B cell (primary cell): ENCODE measurements at regions not wholly inside any gene's neighbourhood (a gene's known extent, or its start where the extent isn't known, plus 50 kb on each side); places are given as distances from the start of the nearest gene placed in this dataset.
"Not testable (repeated sequence)": the region's sequence is repeated elsewhere in the genome, so short reads cannot be mapped to it uniquely, and the experiment has no call there.

Source experiments
- ATAC-seq: fragments of 200-7000 bp; cut with Tn5 transposase; one replicate; pipeline ENCODE4 v1.10.0; 2021; ENCODE audit warnings: low read depth, mild to moderate bottlenecking, moderate number of reproducible peaks, moderate library complexity
- CTCF ChIA-PET: fragments of 350-600 bp; sonication (Branson Sonifier 250); formaldehyde crosslinking; loops from one replicate; lab custom pipeline; 2021; ENCODE audit warnings: antibody characterized with exemption, inconsistent platforms; lab: Charles Lee
- POLR2A ChIA-PET: fragments of 350-600 bp; sonication (Branson Sonifier 250); formaldehyde crosslinking; loops from one replicate; lab custom pipeline; 2021; ENCODE audit warnings: antibody characterized with exemption; lab: Charles Lee
- DNase-seq: peaks from one replicate; pipeline ENCODE4 v3.0.0; 2013
- H2AFZ ChIP-seq: 2 replicates; pipeline ENCODE4 v1.6.1; 2012; ENCODE audit warnings: mild to moderate bottlenecking, low read depth, low read length; ENCODE audit not compliant: insufficient read depth, poor library complexity, severe bottlenecking
- H3K27ac ChIP-seq, 2 donors: 1 replicate in 1 of 2; 2 replicates in 1 of 2; pipeline ENCODE4 v1.5.1; 2012 to 2013; ENCODE audit warnings: low read length in 2 of 2, mild to moderate bottlenecking in 2 of 2, moderate library complexity in 1 of 2
- H3K27me3 ChIP-seq, 4 experiments: fragments of 200-600 bp in 1 of 4; sonication (generic) in 1 of 4; replicated peaks in 1 of 4; 1 replicate in 2 of 4; 2 replicates in 2 of 4; pipeline versions ENCODE4 v1.6.1 to v1.7.0; 2013 to 2016; ENCODE audit warnings: low read length in 3 of 4, mild to moderate bottlenecking in 2 of 4, mixed read lengths in 1 of 4, moderate library complexity in 1 of 4; ENCODE audit not compliant: insufficient read depth in 4 of 4, control insufficient read depth in 3 of 4; ENCODE audit errors: control extremely low read depth in 1 of 4
- H3K36me3 ChIP-seq, 2 experiments: replicated peaks in 1 of 2; 1 replicate in 1 of 2; 2 replicates in 1 of 2; pipeline versions ENCODE4 v1.6.1 to v1.7.1; 2013; ENCODE audit warnings: low read length in 1 of 2; ENCODE audit not compliant: insufficient read depth in 2 of 2, control insufficient read depth in 1 of 2; ENCODE audit errors: control extremely low read depth in 1 of 2, extremely low read depth in 1 of 2
- H3K4me1 ChIP-seq, 2 donors: fragments of 200-600 bp in 1 of 2; sonication (generic) in 1 of 2; 1 replicate in 1 of 2; 2 replicates in 1 of 2; pipeline versions ENCODE4 v1.5.1 to v1.6.1; 2013 to 2017; ENCODE audit warnings: low read length in 2 of 2; ENCODE audit not compliant: control insufficient read depth in 2 of 2, insufficient read depth in 2 of 2
- H3K4me2 ChIP-seq: replicated peaks from 2 replicates; pipeline ENCODE3; 2012; ENCODE audit warnings: mild to moderate bottlenecking, low read depth, low read length; ENCODE audit not compliant: poor library complexity, severe bottlenecking
- H3K4me3 ChIP-seq, 5 experiments: fragments of 200-600 bp in 1 of 5; sonication (generic) in 1 of 5; 1 replicate in 3 of 5; 2 replicates in 2 of 5; pipeline versions ENCODE4 v1.5.1 to v1.7.0; 2011 to 2016; ENCODE audit warnings: low read length in 4 of 5, mild to moderate bottlenecking in 4 of 5, low read depth in 2 of 5, control low read depth in 1 of 5, moderate library complexity in 1 of 5; ENCODE audit not compliant: insufficient read depth in 1 of 5; ENCODE audit errors: control extremely low read depth in 1 of 5, extremely low read depth in 1 of 5
- H3K79me2 ChIP-seq: fragments of 200-600 bp; sonication (generic); one replicate; pipeline ENCODE4 v1.6.0; 2016; ENCODE audit warnings: low read length; ENCODE audit not compliant: control insufficient read depth, insufficient read depth
- H3K9ac ChIP-seq: fragments of 200-600 bp; sonication (generic); 2 replicates; pipeline ENCODE4 v1.6.1; 2017; ENCODE audit warnings: mild to moderate bottlenecking, low read length, moderate library complexity
- H3K9me3 ChIP-seq, 3 donors: one replicate each; pipeline versions ENCODE4 v1.6.1 to v1.7.1; 2013; ENCODE audit warnings: low read length in 2 of 3; ENCODE audit not compliant: control insufficient read depth in 2 of 3, insufficient read depth in 1 of 3; ENCODE audit errors: control extremely low read depth in 1 of 3
- H4K20me1 ChIP-seq: 2 replicates; pipeline ENCODE4 v1.6.0; 2012; ENCODE audit warnings: mild to moderate bottlenecking, low read length; ENCODE audit not compliant: insufficient read depth, control insufficient read depth, poor library complexity, severe bottlenecking
- H3K27ac Mint-ChIP-seq: one replicate; pipeline ENCODE4 v1.8.0; 2021; ENCODE audit warnings: mixed read lengths
- H3K27me3 Mint-ChIP-seq: one replicate; pipeline ENCODE4 v1.8.0; 2021; ENCODE audit warnings: mixed read lengths
- H3K4me1 Mint-ChIP-seq: one replicate; pipeline ENCODE4 v1.8.0; 2021; ENCODE audit warnings: mixed read lengths
- H3K4me3 Mint-ChIP-seq: one replicate; pipeline ENCODE4 v1.8.0; 2021; ENCODE audit warnings: mixed read lengths
- H3K9me3 Mint-ChIP-seq: one replicate; pipeline ENCODE4 v1.8.0; 2022; ENCODE audit warnings: mixed read lengths; ENCODE audit not compliant: insufficient read depth
- WGBS: methylation state at CpG from one replicate; pipeline ENCODE4 v1.1.5; 2013; ENCODE audit warnings: missing lambda C conversion rate; ENCODE audit not compliant: insufficient coverage; 5-methylcytosine and 5-hydroxymethylcytosine counted together
- intact Hi-C: fragments of 100-400 bp; cut with micrococcal nuclease; formaldehyde crosslinking; loops from one replicate; pipeline ENCODE4 v1.10.0; 2022

DNA sequence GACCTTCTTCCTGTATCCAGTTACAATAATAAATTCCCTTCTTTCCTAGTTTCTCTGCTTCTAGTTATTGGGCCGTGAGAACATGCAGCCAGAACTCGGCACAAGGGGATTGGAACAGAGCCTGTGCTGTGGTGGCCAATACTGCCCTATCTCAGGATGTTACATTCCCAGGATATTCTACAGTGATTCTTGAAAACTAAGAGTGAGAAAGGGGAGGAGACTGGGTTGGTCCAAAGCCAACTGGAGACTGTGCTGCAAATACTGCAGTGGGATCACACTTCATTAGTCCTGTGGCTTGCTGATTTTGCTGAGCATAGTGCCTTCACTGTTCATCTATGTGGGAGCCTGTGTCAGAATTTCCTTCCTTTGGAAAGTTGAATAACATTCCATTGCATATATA, 456.8 kb downstream of the RPIA start:
- peaks cover 7 to 11% of the 10 kb centered on the region in 2 donors for H3K4me1 ChIP-seq
- no CpG with 5 or more reads among the region's 2 CpGs for WGBS
- H4K20me1 ChIP-seq, H3K27me3 Mint-ChIP-seq, H3K27me3 ChIP-seq, H3K4me3 ChIP-seq, H3K9me3 Mint-ChIP-seq, H3K9ac ChIP-seq, intact Hi-C loops, H3K4me3 Mint-ChIP-seq, H3K9me3 ChIP-seq, H2AFZ ChIP-seq, H3K27ac ChIP-seq, DNase-seq, POLR2A ChIA-PET, H3K4me2 ChIP-seq, H3K79me2 ChIP-seq, CTCF ChIA-PET, H3K27ac Mint-ChIP-seq, ATAC-seq, H3K36me3 ChIP-seq: not testable (repeated sequence)
- peaks cover 30% of the 10 kb centered on the region for H3K4me1 Mint-ChIP-seq

DNA sequence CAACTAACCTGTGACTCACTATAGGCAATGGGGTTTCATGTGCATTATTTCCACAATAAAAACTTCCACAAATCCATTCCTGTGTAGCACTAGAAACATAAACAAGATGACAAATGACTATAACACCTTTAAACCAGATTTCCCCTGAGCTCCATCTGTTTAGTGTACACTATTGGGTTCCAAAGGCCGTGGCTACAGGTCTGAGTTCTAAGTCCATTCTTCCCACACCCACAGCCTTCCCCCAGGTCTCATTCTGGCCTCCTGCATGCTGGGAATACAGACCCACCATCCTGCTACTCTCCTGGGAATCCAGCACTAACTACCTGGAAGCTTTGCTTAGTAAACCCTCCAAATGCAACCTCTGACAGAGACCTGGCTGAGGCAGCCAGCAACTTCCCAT, 460.2 kb downstream of the RPIA start:
- intact Hi-C loops = loop anchor here (10.0 kb wide), 1 partner anchor 407 kb away; no protein-coding TSS in a partner anchor
- H3K4me3 ChIP-seq, H3K27me3 Mint-ChIP-seq, H3K27me3 ChIP-seq, DNase-seq, H2AFZ ChIP-seq, POLR2A ChIA-PET, H3K79me2 ChIP-seq, CTCF ChIA-PET, H3K36me3 ChIP-seq, ATAC-seq, H3K9ac ChIP-seq, H3K9me3 ChIP-seq, H4K20me1 ChIP-seq, H3K9me3 Mint-ChIP-seq, H3K4me2 ChIP-seq, H3K4me3 Mint-ChIP-seq: not testable (repeated sequence)
- no CpG with 5 or more reads among the region's 1 CpG for WGBS
- Histone ChIP-seq H3K4me1 (peaks cover 7 to 17% of the 10 kb centered on the region in 2 donors), H3K27ac (peak overlapping the region; percentile 50 to 80)
- peaks cover 29% of the 10 kb centered on the region for H3K4me1 Mint-ChIP-seq
- peak overlapping the region; percentile 37 for H3K27ac Mint-ChIP-seq

DNA sequence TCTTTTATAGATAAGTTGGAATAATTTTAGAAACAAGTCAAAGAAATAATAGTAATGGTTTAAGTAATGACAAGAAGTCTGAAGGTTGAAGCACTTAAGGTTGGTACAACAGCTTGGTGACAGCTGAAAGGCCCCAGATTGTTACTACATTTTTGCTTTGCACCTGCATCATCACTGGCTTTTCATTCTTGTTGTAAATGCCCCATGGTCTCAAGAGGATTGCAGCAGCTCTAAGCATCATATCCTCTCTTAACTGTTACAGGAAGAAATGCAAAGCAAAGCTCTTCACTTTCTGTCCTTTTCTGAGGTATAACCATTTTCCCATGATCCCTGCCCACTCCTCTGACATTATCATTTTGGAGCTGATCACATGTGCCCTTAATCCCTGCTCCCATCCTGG, 461.0 kb downstream of the RPIA start:
- H3K9me3 Mint-ChIP-seq, H3K9ac ChIP-seq, H4K20me1 ChIP-seq, H2AFZ ChIP-seq, H3K27me3 Mint-ChIP-seq, H3K79me2 ChIP-seq, H3K9me3 ChIP-seq, H3K36me3 ChIP-seq, H3K4me2 ChIP-seq, H3K4me3 ChIP-seq, H3K27me3 ChIP-seq, POLR2A ChIA-PET: not testable (repeated sequence)
- ATAC-seq = peak; percentile 84
- Mint-ChIP-seq H3K4me1 (peaks cover 29% of the 10 kb centered on the region), H3K4me3 (peak overlapping the region; percentile 54), H3K27ac (peak overlapping the region; percentile 91)
- Histone ChIP-seq H3K27ac (peak overlapping the region; percentile 52 to 80), H3K4me1 (peaks cover 7 to 17% of the 10 kb centered on the region in 2 donors)
- intact Hi-C loops = loop anchor here (10.0 kb wide), 1 partner anchor 408 kb away; no protein-coding TSS in a partner anchor
- CTCF ChIA-PET = interaction anchor here (0.9 to 1.9 kb wide), 5 partner anchors 248 to 413 kb away, joined by 4 to 18 read pairs (median 6); no protein-coding TSS in a partner anchor
- DNase-seq = peak; percentile 53

DNA sequence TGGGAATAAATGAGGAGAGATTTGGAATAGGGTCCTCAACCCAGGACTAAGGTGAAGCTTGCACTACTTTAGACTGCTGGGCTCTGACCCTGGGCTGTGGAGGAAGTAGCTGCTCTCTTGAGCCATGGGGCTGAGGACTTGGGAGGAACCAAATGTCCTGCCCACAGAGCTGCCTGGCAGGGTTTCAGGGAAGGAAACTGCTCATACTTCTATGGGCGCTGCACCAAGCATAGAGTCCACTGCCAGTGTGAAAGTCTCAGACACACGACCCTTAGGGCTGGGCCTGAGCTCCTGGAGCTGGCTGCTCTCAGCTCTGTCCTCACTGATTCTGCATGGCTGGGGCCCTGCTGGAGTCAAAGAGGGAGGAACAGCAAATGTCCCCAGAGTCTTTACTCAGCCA, 461.7 kb downstream of the RPIA start:
- peak; percentile 24 for DNase-seq
- WGBS = no CpG with 5 or more reads among the region's 2 CpGs
- ATAC-seq, H3K27me3 Mint-ChIP-seq, H3K4me3 Mint-ChIP-seq, H3K9me3 Mint-ChIP-seq, H2AFZ ChIP-seq, H3K9ac ChIP-seq, POLR2A ChIA-PET, H3K4me3 ChIP-seq, H3K27me3 ChIP-seq, H3K4me2 ChIP-seq, H3K79me2 ChIP-seq, H4K20me1 ChIP-seq, H3K9me3 ChIP-seq, H3K36me3 ChIP-seq: not testable (repeated sequence)
- intact Hi-C loops = loop anchor here (10.0 kb wide), 1 partner anchor 408 kb away; no protein-coding TSS in a partner anchor
- peaks cover 28% of the 10 kb centered on the region for H3K4me1 Mint-ChIP-seq
- peak overlapping the region; percentile 52 to 80 for H3K27ac ChIP-seq
- peaks cover 7 to 17% of the 10 kb centered on the region in 2 donors for H3K4me1 ChIP-seq
- H3K27ac Mint-ChIP-seq = peak overlapping the region; percentile 91
- CTCF ChIA-PET = interaction anchor here (0.9 to 1.9 kb wide), 5 partner anchors 249 to 414 kb away, joined by 4 to 18 read pairs (median 6); no protein-coding TSS in a partner anchor
